ENCODE measurements at regions not wholly inside any gene's neighbourhood (a gene's known extent, or its start where the extent isn't known, plus 50 kb on each side); places are given as distances from the start of the nearest gene placed in this dataset.

DNA sequence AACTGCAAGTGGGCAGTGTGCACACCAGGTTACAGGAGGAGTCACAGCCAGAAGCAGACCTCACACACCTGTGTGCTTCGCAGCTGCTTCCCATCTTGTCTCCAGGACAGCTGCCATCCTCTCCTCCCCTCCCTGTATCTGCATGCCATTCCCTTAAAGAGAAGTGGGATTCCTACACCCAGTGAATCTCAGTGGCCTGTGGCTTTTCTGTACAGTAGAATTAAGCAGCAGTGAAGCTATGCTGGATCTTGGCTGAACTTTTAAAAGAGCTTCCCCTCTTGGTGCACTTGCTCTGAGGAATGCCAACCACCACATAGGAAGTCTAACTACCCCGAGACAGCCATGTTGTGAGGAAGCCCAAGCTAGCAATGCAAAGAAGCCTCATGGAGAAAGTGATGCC lies 236.5 kb upstream of the ZMIZ1 start:
- TF ChIP-seq YY1 (IDR thresholded peaks at IDR 0.05; ENCODE audit: low read depth) = peak; percentile 46; the same call in 1 of the 2 replicates
- TF ChIP-seq, protein P1, sequence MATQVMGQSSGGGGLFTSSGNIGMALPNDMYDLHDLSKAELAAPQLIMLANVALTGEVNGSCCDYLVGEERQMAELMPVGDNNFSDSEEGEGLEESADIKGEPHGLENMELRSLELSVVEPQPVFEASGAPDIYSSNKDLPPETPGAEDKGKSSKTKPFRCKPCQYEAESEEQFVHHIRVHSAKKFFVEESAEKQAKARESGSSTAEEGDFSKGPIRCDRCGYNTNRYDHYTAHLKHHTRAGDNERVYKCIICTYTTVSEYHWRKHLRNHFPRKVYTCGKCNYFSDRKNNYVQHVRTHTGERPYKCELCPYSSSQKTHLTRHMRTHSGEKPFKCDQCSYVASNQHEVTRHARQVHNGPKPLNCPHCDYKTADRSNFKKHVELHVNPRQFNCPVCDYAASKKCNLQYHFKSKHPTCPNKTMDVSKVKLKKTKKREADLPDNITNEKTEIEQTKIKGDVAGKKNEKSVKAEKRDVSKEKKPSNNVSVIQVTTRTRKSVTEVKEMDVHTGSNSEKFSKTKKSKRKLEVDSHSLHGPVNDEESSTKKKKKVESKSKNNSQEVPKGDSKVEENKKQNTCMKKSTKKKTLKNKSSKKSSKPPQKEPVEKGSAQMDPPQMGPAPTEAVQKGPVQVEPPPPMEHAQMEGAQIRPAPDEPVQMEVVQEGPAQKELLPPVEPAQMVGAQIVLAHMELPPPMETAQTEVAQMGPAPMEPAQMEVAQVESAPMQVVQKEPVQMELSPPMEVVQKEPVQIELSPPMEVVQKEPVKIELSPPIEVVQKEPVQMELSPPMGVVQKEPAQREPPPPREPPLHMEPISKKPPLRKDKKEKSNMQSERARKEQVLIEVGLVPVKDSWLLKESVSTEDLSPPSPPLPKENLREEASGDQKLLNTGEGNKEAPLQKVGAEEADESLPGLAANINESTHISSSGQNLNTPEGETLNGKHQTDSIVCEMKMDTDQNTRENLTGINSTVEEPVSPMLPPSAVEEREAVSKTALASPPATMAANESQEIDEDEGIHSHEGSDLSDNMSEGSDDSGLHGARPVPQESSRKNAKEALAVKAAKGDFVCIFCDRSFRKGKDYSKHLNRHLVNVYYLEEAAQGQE (IDR thresholded peaks at IDR 0.05; ENCODE audit: low read depth) = no peak

Data from Ishikawa (cell line).